ENCODE measurements at regions not wholly inside any gene's neighbourhood (a gene's known extent, or its start where the extent isn't known, plus 50 kb on each side); places are given as distances from the start of the nearest gene placed in this dataset.
"Not testable (repeated sequence)": the region's sequence is repeated elsewhere in the genome, so short reads cannot be mapped to it uniquely, and the experiment has no call there.

DNA sequence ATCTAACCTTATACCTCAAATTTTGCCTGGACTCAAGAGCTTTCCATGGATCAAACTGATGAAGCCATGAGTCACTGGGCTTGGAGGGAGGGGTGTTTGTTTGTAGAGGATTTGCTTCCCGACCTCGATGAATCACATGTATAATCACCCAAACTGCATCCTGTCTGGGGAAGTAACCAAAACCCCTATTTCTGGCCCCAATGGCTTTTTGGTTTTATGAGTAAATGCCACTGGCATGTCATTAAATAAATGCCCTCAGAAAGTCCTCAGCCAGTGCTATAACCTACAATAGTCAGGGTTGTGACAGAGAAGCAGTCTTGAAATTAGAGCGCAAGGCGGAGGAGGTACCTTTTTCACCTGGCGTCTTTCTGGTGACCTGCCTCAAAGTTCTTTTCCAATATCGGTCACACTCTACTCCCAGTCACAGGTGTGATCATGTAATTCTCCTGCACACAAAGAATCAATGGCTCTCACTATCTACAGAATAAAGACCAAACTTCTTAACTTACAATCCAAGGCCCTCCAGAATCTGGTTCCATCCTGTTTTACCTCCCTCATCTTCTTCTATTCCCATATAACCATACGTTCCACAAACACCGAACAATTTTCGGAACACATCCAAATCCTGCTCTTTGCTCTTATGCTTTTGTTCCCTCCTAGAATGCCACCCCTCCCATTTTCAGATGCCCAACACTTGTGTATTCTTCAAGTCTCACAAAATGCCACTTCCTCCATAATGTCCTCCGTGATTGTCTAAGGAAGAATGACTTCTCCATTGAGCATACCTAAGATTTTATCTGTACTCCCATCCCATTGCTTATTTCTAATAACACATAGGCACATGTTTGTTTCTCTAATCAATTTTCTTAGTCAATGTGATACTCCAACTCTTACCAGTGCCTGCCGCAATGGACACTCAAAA is 81.3 kb upstream of the BLID start:
- H3K36me3 Mint-ChIP-seq (ENCODE audit: low read depth), result no peaks in the 10 kb centered on the region
- no peak overlapping the region for H3K27ac Mint-ChIP-seq
- H3K4me3 Mint-ChIP-seq, result no peak overlapping the region
- peaks cover 14% of the 10 kb centered on the region for H3K27me3 Mint-ChIP-seq
- no peaks in the 10 kb centered on the region for H3K4me1 Mint-ChIP-seq
- H3K9me3 Mint-ChIP-seq, result no peaks in the 10 kb centered on the region
- no peak for ATAC-seq (replicated peaks)

DNA sequence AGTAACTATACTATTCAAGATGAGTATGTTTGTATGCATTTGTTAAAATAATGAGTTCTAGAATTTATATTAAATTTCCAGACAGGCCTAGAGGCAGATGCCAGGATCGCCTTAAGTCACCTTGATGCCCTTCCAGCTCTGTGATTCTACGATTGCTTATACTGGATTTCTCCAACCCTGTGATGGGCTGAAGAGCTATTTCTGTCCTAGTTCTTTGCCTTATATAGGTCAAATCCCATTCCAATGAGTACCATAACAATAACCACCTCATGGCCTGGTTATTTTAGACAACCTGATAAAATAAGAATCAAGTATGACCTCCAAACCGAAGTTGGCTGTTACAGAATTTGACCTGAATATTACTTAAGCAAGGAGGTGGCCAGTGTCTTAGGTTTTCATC is 79.8 kb upstream of the BLID start:
- Mint-ChIP-seq H3K4me3 (no peak overlapping the region), H3K4me1 (no peaks in the 10 kb centered on the region), H3K27ac (no peak overlapping the region), H3K27me3 (peaks cover 8% of the 10 kb centered on the region), H3K9me3 (no peaks in the 10 kb centered on the region), H3K36me3 (ENCODE audit: low read depth) (no peaks in the 10 kb centered on the region)
- no peak for ATAC-seq (replicated peaks)

DNA sequence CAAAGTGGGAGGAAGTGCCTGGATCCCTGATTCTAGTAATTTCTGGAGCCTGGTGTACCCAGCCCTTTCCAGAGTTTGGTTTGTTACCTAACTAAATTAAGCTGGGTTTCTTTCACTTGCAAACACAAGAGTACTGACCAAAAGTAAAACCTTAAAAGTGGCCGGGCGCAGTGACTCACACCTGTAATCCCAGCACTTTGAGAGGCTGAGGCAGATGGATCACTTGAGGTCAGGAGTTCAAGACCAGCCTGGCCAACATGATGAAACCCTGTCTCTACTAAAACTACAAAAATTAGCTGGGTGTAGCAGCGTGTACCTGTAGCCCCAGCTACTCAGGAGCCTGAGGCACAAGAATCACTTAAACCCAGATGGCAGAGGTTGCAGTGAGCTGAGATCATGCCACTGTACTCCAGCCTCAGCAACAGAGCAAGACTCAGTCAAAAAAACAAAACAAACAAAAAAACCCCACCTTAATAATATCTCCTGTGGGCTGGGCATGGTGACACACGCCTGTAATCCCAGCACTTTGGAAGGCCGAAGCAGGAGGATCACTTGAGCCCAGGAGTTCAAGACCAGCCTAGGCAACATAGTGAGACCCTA is 78.0 kb upstream of the BLID start:
- not testable (repeated sequence) for H3K4me1 Mint-ChIP-seq; H3K36me3 Mint-ChIP-seq (ENCODE audit: low read depth); H3K9me3 Mint-ChIP-seq; ATAC-seq (replicated peaks); H3K4me3 Mint-ChIP-seq; H3K27ac Mint-ChIP-seq
- peaks cover 12% of the 10 kb centered on the region for H3K27me3 Mint-ChIP-seq

DNA sequence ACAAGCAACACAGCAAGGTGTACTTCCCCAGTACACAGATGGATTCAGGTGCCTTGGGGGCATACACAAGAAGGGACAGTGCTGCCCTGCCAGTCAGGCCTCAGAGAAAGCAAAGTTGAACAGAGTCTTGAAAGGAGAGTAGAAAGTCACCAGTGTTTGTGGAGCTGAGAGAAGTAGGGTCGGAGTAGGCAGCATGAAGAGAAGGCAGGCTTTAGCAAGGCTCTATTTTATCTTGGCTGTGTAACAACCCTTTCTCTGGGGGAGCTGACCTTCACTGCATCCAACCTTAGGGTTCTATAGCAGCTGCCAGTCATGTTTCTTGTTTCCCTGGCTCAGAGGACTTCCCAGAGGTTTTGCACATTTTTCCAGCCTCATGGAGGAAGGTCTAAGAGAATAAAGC is 77.4 kb upstream of the BLID start:
- no peaks in the 10 kb centered on the region for H3K9me3 Mint-ChIP-seq
- H3K27me3 Mint-ChIP-seq, result peaks cover 12% of the 10 kb centered on the region
- no peak overlapping the region for H3K27ac Mint-ChIP-seq
- H3K4me3 Mint-ChIP-seq, result no peak overlapping the region
- ATAC-seq (replicated peaks), result no peak
- no peaks in the 10 kb centered on the region for H3K4me1 Mint-ChIP-seq
- no peaks in the 10 kb centered on the region for H3K36me3 Mint-ChIP-seq (ENCODE audit: low read depth)

DNA sequence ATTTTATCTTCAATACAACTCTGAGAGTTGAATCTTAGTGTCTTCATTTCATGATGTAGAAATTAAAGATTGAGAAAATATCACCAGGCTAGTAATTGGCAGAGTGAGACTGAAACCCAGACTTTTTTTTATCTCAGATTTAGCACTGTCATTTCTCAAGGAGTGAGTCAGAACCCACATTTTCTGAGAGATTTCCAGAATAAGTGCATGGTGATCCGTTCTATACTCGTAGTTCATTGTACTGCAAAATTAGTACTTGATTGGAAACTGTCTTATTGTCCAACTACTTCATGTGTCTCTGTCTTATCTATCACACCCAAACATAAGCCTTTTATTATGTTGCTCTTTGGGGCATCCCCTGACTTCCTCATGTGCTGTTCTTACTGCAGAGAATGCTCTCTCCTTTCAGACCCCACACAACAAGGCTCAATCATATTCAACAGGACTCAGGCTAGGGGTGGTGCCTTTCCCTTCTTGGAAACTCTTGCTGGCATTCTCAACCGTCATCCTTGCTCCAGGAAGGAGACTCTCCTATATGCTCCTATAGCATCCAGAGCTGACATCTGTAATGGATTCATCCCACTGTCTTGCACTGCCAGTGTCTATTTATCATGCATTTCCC is 76.7 kb upstream of the BLID start:
- peak; percentile 73 for ATAC-seq (replicated peaks)
- Mint-ChIP-seq H3K27ac (no peak overlapping the region), H3K4me3 (no peak overlapping the region), H3K4me1 (no peaks in the 10 kb centered on the region), H3K36me3 (ENCODE audit: low read depth) (no peaks in the 10 kb centered on the region), H3K9me3 (no peaks in the 10 kb centered on the region), H3K27me3 (peaks cover 12% of the 10 kb centered on the region)

DNA sequence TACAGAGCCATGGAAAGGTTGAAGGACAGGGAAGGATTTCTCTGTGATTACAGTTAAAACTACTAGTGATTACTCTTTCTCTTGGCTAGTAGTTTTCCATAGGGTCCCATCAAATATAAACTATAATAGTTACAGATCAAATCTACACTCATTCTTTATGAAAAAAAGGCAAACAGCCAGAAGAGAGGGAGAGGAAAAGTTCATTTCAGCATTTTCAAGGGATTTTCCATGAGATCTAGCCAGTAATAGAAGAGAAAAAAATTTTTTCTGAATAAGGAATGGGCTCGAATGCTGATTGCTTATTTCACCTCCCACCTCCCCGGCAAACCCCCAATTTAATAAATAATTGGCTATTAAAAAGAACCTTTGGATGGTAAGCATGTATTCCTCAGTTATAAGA is 74.8 kb upstream of the BLID start:
- H3K9me3 Mint-ChIP-seq, result no peaks in the 10 kb centered on the region
- H3K4me3 Mint-ChIP-seq, result no peak overlapping the region
- ATAC-seq (replicated peaks), result no peak
- no peak overlapping the region for H3K27ac Mint-ChIP-seq
- H3K27me3 Mint-ChIP-seq, result peaks cover 7% of the 10 kb centered on the region
- no peaks in the 10 kb centered on the region for H3K36me3 Mint-ChIP-seq (ENCODE audit: low read depth)
- H3K4me1 Mint-ChIP-seq, result no peaks in the 10 kb centered on the region

DNA sequence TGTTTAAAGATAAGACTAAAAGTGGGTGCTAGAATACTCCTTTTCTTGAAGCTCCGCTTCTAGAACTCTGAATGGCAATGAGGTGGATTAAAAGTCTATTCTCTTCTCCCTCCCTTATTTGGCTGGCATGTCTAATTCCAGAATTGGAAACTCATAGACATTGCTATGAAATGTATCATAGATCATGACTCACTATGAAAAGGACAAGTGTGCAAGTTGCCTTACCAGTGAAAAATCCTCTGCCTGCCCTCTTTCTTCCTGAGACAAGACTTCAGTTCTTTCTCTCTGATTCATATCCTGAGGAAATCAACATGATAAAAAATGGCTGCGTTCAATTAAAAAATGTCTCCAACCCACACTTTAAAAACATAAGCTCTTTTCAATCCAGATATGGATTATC is 73.2 kb upstream of the BLID start:
- Mint-ChIP-seq H3K36me3 (ENCODE audit: low read depth) (no peaks in the 10 kb centered on the region), H3K4me1 (no peaks in the 10 kb centered on the region), H3K9me3 (no peaks in the 10 kb centered on the region), H3K27ac (no peak overlapping the region), H3K4me3 (no peak overlapping the region), H3K27me3 (peaks cover 7% of the 10 kb centered on the region)
- ATAC-seq (replicated peaks), result no peak

DNA sequence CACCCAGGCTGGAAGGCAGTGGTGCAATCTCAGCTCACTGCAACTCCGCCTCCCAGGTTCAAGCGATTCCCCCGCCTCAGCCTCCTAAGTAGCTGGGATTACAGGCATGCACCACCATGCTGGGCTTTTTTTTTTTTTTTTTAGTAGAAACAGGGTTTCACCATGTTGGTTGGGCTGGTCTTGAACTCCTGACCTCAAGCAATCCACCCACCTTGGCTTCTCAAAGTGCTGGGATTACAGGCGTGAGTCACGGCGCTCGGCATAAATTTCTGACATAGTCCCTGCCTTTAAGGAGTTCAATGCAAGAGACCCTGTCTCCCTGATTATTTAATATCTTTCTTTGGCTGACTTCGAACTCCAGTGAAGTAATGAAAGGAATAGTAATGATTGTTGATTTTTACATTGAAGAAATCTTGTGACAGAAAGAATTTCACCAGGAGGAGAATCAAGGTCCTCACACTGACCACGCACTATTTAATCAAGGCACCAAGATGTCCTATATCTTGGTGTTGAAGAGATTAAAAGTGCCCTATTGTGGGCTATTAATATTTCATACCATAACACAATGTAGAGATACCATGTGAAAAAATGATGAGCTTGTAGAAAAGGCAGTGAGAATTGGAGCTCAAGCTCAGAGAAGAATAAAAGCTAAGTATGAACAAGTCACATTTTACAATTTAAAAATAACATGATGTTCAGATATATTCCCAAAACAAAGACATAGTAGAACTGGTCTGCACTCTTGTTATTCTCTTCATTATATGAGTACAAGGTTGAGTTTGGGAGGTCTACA is 71.6 kb upstream of the BLID start:
- peaks cover 9% of the 10 kb centered on the region for H3K27me3 Mint-ChIP-seq

DNA sequence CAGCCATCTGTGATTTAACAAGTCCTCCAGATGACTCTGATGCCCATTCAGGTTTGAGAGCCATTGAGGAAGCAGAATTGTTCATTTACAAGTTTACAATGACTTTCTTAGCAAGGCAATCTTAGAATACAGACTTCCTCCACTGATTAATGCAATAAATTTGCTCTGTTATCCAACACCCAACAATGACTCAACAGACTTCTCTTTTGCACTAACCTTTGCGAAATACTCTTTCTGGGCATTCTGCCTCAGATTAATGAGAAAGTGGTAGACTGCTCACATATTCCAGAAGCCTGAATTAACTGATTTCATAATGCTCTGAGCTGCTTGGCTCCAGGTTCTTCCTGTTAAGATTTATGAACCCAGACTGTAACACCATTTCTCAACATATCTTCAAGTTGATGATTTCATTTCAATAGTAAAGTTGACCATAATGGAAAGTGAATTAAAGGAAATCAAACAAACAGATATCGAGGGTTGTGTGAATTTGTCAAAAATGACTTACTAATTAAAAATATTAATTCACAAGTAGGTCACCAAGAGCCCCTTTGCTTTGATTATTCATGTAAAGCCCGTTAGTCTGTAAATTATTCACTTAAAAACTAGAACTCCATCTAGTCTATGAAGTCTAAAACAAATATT is 70.5 kb upstream of the BLID start:
- H3K27me3 Mint-ChIP-seq, result peaks cover 12% of the 10 kb centered on the region
- no peaks in the 10 kb centered on the region for H3K4me1 Mint-ChIP-seq
- H3K27ac Mint-ChIP-seq, result no peak overlapping the region
- no peak overlapping the region for H3K4me3 Mint-ChIP-seq
- no peaks in the 10 kb centered on the region for H3K36me3 Mint-ChIP-seq (ENCODE audit: low read depth)
- ATAC-seq (replicated peaks), result no peak
- no peaks in the 10 kb centered on the region for H3K9me3 Mint-ChIP-seq

More for the DNA sequence above, 71.6 kb upstream of the BLID start:
- H3K9me3 Mint-ChIP-seq, result no peaks in the 10 kb centered on the region
- H3K4me1 Mint-ChIP-seq, result no peaks in the 10 kb centered on the region
- no peaks in the 10 kb centered on the region for H3K36me3 Mint-ChIP-seq (ENCODE audit: low read depth)
- no peak overlapping the region for H3K4me3 Mint-ChIP-seq
- H3K27ac Mint-ChIP-seq, result no peak overlapping the region
- no peak for ATAC-seq (replicated peaks)

DNA sequence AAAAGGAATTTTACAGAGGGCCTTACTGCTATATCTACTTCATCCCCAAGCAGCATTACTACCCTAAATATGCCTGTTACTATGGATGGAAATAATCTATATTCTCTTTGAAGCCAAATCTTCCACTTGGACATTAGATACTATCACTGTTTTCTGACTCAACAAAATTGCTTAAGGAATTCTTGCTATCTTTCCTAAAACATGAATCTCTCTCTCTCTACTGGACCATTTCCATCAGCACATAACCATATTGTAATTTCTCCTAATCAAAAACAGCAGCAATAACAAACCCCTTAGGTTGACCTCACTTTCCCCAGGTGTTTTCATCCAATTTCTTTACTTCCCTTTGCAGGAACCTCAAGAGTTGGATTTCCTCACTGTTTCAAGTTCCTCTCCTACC is 67.9 kb upstream of the BLID start:
- ATAC-seq (replicated peaks), result no peak
- H3K4me1 Mint-ChIP-seq, result no peaks in the 10 kb centered on the region
- H3K27me3 Mint-ChIP-seq, result peaks cover 9% of the 10 kb centered on the region
- no peak overlapping the region for H3K4me3 Mint-ChIP-seq
- no peak overlapping the region for H3K27ac Mint-ChIP-seq
- no peaks in the 10 kb centered on the region for H3K9me3 Mint-ChIP-seq
- no peaks in the 10 kb centered on the region for H3K36me3 Mint-ChIP-seq (ENCODE audit: low read depth)

DNA sequence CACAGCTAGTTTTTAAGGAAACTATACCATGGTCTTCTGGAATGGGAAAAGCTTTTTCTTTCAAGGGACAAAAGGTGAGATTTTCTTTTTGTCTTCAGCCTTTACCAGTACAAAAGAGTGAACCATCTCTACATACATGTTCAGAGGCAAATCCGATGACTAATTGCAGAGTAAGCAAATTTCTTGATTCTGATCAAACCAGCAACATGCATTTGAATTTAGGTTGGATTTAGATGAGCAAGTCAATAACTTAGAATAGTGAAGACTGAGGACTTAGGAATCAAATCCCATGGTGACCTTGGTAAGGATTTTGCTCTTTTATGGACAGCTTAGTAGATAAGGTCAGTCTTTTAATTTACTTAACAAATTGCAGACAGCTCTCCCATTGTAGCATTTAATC is 65.9 kb upstream of the BLID start:
- Mint-ChIP-seq H3K27ac (no peak overlapping the region), H3K4me3 (no peak overlapping the region), H3K9me3 (no peaks in the 10 kb centered on the region), H3K36me3 (ENCODE audit: low read depth) (no peaks in the 10 kb centered on the region), H3K4me1 (no peaks in the 10 kb centered on the region), H3K27me3 (peaks cover 12% of the 10 kb centered on the region)
- ATAC-seq (replicated peaks), result no peak

DNA sequence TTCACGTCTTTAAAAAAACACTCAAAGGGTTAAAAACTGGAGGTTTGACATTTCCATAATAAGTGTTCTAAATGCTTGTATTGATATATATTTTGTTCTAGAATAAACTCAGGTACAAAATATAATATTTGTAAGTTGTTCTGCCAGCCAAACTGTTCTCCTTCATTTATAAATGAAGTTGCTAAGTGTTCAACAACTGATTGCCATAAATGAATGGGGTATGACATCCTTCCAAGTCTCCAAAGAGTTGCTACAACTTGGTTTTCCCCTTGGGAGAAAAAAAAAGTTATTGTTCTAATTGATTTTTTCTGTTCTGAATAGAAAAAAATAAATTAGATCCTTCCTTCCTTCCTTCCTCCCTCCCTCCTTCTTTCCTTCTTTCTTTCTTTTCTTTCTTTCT is 65.4 kb upstream of the BLID start:
- Mint-ChIP-seq H3K9me3 (no peaks in the 10 kb centered on the region), H3K4me3 (no peak overlapping the region), H3K36me3 (ENCODE audit: low read depth) (no peaks in the 10 kb centered on the region), H3K27me3 (peaks cover 12% of the 10 kb centered on the region), H3K4me1 (no peaks in the 10 kb centered on the region), H3K27ac (no peak overlapping the region)
- ATAC-seq (replicated peaks), result no peak

DNA sequence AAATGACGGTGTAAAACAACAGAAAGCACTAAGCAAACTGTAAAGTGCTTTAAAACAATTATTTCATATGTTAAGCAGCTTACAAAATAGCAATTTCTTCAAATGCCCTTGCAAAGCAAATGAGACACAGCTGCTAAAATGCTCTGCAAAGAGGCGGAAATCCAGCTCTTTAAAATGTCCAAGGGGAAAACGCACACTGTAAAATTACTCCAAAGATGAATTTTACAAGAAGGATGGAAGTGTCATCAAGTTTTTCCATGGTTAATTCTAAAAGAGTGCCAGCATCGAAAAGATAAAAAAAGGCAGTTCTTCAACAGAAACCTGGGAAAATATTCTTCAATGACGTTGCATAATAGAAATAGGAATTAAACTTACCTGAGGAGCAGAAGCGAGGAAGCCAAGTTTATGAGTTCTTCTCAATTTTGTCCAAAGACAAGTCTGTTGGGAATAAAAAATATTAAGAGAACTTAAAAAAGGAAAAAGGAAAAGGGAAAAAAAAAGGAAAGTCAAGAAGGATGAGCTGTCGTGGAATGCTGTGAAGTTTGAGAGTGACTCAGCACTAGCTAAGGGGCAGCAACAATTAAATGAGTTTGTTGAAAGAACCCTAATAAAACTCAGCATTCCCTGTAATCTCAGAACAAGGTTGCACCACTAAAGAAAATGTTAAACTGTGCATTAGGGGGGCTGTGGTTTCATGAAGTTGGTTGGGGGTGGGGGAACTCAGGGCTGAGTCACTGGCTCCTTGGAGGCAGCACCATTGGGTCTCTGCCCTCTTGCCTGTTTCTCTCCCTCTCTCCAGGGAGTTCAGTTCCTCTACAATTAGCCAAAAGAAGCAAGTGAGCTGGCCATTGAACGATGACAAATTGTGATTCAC is 64.2 kb upstream of the BLID start:
- H3K27me3 Mint-ChIP-seq, result peaks cover 10% of the 10 kb centered on the region
- H3K4me3 Mint-ChIP-seq, result no peak overlapping the region
- ATAC-seq (replicated peaks), result no peak
- H3K27ac Mint-ChIP-seq, result no peak overlapping the region
- H3K36me3 Mint-ChIP-seq (ENCODE audit: low read depth), result no peaks in the 10 kb centered on the region
- no peaks in the 10 kb centered on the region for H3K9me3 Mint-ChIP-seq
- H3K4me1 Mint-ChIP-seq, result no peaks in the 10 kb centered on the region

Data from activated T-helper 17 cell treated with anti-CD3 and anti-CD28 coated beads, Interleukin-2, amount 50 U/mL, for 72 hours (primary cell).